H1 (cell line): ENCODE measurements at regions not wholly inside any gene's neighbourhood (a gene's known extent, or its start where the extent isn't known, plus 50 kb on each side); places are given as distances from the start of the nearest gene placed in this dataset.

ENCODE experiments used
- CTCF ChIP-seq, 3 experiments: IDR thresholded peaks; 1 replicate in 2 of 3; 2 replicates in 1 of 3; pipeline versions ENCODE4 v1.5.1 to v1.6.1; 2011; ENCODE audit warnings: low read length in 3 of 3, mild to moderate bottlenecking in 3 of 3, inconsistent platforms in 2 of 3, low read depth in 1 of 3, moderate library complexity in 1 of 3; ENCODE audit not compliant: insufficient read depth in 1 of 3; ENCODE audit errors: control extremely low read depth in 1 of 3

GRCh38 chr12:42923156-42923555 lies 333.6 kb upstream of the PRICKLE1 start (continued):
- TF ChIP-seq CTCF (IDR thresholded peaks at IDR 0.05; ENCODE audit: control extremely low read depth in 1 of 3, insufficient read depth in 1 of 3, low read depth in 1 of 3, low read length in 3 of 3), result no peak
